Neural cell (in vitro differentiated cells): ENCODE measurements at regions not wholly inside any gene's neighbourhood (a gene's known extent, or its start where the extent isn't known, plus 50 kb on each side); places are given as distances from the start of the nearest gene placed in this dataset.

Experiments used
- CTCF ChIP-seq: fragments of 450-650 bp; IDR thresholded peaks from 2 replicates; pipeline ENCODE4 v1.5.1; 2014; ENCODE audit warnings: antibody characterized with exemption, mild to moderate bottlenecking, moderate library complexity; ENCODE audit not compliant: poor library complexity, severe bottlenecking
- POLR2AphosphoS5 ChIP-seq: IDR thresholded peaks from 2 replicates; pipeline ENCODE4 v1.6.1; 2012
- SMC3 ChIP-seq: fragments of 450-650 bp; conservative IDR thresholded peaks from 2 replicates; pipeline ENCODE4 v1.6.1; 2014; ENCODE audit warnings: antibody characterized with exemption, mild to moderate bottlenecking, moderate library complexity; ENCODE audit not compliant: poor library complexity
- TAF1 ChIP-seq: IDR thresholded peaks from 2 replicates; pipeline ENCODE4 v1.6.1; 2012; ENCODE audit warnings: low read depth

GRCh38 chr10:60555700-60556099 is 166.0 kb upstream of the ANK3 start:
- no peak for TF ChIP-seq CTCF
- no peak for TF ChIP-seq SMC3
- no peak for TF ChIP-seq POLR2AphosphoS5
- no peak for TF ChIP-seq TAF1
